ENCODE measurements at regions not wholly inside any gene's neighbourhood (a gene's known extent, or its start where the extent isn't known, plus 50 kb on each side); places are given as distances from the start of the nearest gene placed in this dataset.

DNA sequence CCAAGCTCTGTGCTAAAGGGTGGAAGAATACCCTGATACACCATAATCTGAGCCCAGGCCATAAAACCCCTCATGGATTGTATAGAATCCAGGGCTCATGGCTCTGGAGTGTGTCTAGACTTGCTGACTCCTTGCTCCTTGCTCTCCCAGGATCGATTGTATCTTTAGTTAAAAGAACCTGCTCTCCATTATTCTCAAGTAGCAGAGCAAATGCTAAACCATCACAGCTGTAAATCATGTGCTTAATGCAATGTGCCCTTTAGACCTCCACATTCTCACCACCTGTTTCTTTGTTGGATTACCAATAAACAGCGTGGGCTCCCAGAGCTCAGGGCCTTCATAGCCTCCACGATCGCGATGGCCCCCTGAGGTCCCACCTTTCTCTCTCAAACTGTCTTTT lies 411.6 kb upstream of the FBXO33 start:
- Mint-ChIP-seq H3K4me1 (no peaks in the 10 kb centered on the region), H3K27ac (peak overlapping the region in 1 of 7 donors; percentile 43), H3K4me3 (no peak overlapping the region), H3K36me3 (no peaks in the 10 kb centered on the region), H3K27me3 (no peaks in the 10 kb centered on the region), H3K9me3 (peaks cover 0 to 5% (median under 1%) of the 10 kb centered on the region in 8 donors)
- Histone ChIP-seq H3K9me3 (ENCODE audit: control insufficient read depth in 1 of 2, low read length in 2 of 2) (no peaks in the 10 kb centered on the region), H3K27me3 (ENCODE audit: insufficient read depth, low read length) (no peaks in the 10 kb centered on the region), H3K4me1 (ENCODE audit: insufficient read depth, low read length) (no peaks in the 10 kb centered on the region), H3K27ac (ENCODE audit: low read depth, low read length) (no peak overlapping the region), H3K36me3 (ENCODE audit: insufficient read depth, low read length) (no peaks in the 10 kb centered on the region), H3K4me3 (ENCODE audit: low read length in 2 of 2) (no peak overlapping the region)
- intact Hi-C loops (cut with micrococcal nuclease) = no loop called here
- CTCF ChIA-PET (ENCODE audit: partially characterized antibody) = no interaction called here
- POLR2A ChIA-PET (ENCODE audit: partially characterized antibody) = no interaction called here
- no peak for DNase-seq

DNA sequence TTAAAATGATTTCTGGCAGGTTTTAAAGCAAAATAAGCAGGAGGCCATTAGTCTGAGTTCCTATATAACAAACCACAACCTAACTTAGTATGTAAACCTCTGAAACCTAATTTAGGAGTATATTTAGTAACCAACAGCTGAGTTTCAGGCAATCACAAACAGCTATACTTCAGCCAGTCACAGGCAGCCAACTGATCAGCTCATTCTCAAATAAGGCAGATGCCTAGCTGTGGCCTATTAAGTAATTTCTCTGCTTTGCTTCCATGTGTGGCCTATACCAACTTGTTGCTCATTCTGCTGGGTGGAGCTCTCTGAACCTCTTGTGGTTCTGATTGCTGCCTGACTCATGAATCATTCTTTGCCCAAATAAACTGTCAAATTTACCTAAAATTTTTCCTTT lies 408.9 kb upstream of the FBXO33 start:
- ChIA-PET POLR2A (ENCODE audit: partially characterized antibody) (no interaction called here), CTCF (ENCODE audit: partially characterized antibody) (no interaction called here)
- Mint-ChIP-seq H3K4me3 (no peak overlapping the region), H3K27ac (no peak overlapping the region), H3K9me3 (peaks cover 0 to 5% (median 0%) of the 10 kb centered on the region in 8 donors), H3K36me3 (no peaks in the 10 kb centered on the region), H3K27me3 (no peaks in the 10 kb centered on the region), H3K4me1 (no peaks in the 10 kb centered on the region)
- Histone ChIP-seq H3K27me3 (ENCODE audit: insufficient read depth, low read length) (no peaks in the 10 kb centered on the region), H3K4me3 (ENCODE audit: low read length in 2 of 2) (no peak overlapping the region), H3K36me3 (ENCODE audit: insufficient read depth, low read length) (no peaks in the 10 kb centered on the region), H3K9me3 (ENCODE audit: control insufficient read depth in 1 of 2, low read length in 2 of 2) (no peaks in the 10 kb centered on the region), H3K27ac (ENCODE audit: low read depth, low read length) (no peak overlapping the region), H3K4me1 (ENCODE audit: insufficient read depth, low read length) (no peaks in the 10 kb centered on the region)
- intact Hi-C loops (cut with micrococcal nuclease) = no loop called here
- no peak for DNase-seq

DNA sequence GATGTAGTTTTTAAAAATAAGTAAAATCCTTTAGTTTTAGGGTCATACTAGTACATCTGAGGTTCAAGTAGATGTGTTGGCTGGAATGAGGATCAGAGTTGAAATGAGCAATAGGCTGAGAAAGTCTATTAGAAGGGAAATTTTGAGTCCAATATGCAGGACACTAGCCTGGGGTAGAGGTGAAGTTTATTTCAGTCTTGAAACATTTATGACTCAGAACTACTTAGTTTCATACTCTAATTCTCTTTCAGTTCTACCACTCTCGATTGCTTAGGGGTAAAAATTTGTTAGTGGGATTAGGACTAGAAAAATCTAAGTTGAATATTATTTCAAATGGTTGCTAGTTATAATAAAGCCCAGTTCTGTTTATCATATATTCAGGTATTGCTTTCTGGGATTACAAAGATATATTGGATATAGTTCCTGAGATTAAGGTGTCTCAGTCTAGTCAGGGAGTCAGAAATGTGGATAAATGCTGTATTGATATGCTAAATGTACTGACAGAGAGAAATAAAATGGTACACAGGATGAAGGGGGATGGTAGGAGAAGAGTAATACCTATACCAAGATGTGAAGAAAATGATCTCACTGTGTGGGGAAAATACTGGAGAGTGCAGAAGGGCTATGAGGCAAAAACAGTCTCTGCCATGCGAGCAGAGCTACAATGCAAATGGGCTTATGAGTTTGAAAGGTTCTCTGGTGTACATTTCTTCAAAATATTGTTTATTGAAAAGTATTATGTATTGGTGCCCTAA lies 395.8 kb upstream of the FBXO33 start:
- peaks cover 0 to 3% of the 10 kb centered on the region in 2 donors for H3K36me3 Mint-ChIP-seq
- no peaks in the 10 kb centered on the region for H3K4me1 ChIP-seq (ENCODE audit: insufficient read depth, low read length)

DNA sequence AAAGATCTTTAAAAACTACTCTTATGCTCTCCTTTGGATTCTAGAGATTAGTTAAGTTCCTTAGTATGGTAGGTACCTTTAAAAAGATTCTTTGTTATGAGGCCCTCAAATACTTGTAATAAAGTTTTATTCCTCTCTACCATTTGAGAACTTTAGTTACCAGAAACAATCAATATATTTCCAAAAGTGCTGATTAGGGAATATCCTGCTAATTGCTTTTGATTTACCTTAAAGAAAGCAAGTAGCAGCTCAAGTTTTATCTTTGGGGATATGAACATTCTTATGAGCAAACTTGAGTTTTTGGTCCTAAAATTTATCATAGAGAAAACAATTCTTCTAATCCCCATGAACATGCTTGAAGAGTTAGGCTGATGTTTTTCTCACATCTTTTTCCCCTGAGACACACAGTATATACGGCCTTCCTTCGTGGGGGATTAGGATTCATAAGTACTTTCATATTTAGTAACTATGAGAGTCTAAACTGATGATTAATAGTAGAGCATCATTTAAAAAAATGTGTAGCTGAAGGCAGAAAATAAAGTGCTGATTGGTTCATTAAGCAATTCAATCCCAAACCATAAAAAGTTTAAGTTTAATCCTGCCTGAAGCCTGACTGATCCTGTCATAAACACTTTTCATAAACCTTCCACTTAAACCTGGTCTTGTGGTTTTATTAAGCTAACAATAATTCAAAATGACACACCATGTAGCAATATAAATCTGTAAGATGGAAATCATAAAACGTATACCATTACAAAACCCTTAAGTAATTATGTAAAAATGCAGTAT lies 380.5 kb upstream of the FBXO33 start:
- CTCF ChIA-PET (ENCODE audit: partially characterized antibody) = no interaction called here
- no peak for DNase-seq
- Histone ChIP-seq H3K27me3 (ENCODE audit: insufficient read depth, low read length) (no peaks in the 10 kb centered on the region), H3K36me3 (ENCODE audit: insufficient read depth, low read length) (no peaks in the 10 kb centered on the region), H3K4me1 (ENCODE audit: insufficient read depth, low read length) (no peaks in the 10 kb centered on the region), H3K27ac (ENCODE audit: low read depth, low read length) (no peak overlapping the region), H3K4me3 (ENCODE audit: low read length in 2 of 2) (no peak overlapping the region), H3K9me3 (ENCODE audit: control insufficient read depth in 1 of 2, low read length in 2 of 2) (no peaks in the 10 kb centered on the region)
- H3K27me3 Mint-ChIP-seq = no peaks in the 10 kb centered on the region
- H3K9me3 Mint-ChIP-seq = peaks cover 0 to 2% (median 0%) of the 10 kb centered on the region in 8 donors
- intact Hi-C loops (cut with micrococcal nuclease) = no loop called here
- POLR2A ChIA-PET (ENCODE audit: partially characterized antibody) = no interaction called here
- no peaks in the 10 kb centered on the region for H3K4me1 Mint-ChIP-seq
- no peaks in the 10 kb centered on the region for H3K36me3 Mint-ChIP-seq
- H3K4me3 Mint-ChIP-seq = no peak overlapping the region
- no peak overlapping the region for H3K27ac Mint-ChIP-seq

More for the DNA sequence above, 395.8 kb upstream of the FBXO33 start:
- H3K27me3 ChIP-seq (ENCODE audit: insufficient read depth, low read length) = no peaks in the 10 kb centered on the region
- ChIA-PET CTCF (ENCODE audit: partially characterized antibody) (no interaction called here), POLR2A (ENCODE audit: partially characterized antibody) (no interaction called here)
- Mint-ChIP-seq H3K4me3 (no peak overlapping the region), H3K27me3 (no peaks in the 10 kb centered on the region), H3K27ac (no peak overlapping the region), H3K4me1 (no peaks in the 10 kb centered on the region), H3K9me3 (peaks cover 0 to 14% (median 5%) of the 10 kb centered on the region in 8 donors)
- H3K27ac ChIP-seq (ENCODE audit: low read depth, low read length) = no peak overlapping the region
- DNase-seq = no peak
- intact Hi-C loops (cut with micrococcal nuclease) = no loop called here
- H3K4me3 ChIP-seq (ENCODE audit: low read length in 2 of 2) = no peak overlapping the region
- H3K9me3 ChIP-seq (ENCODE audit: control insufficient read depth in 1 of 2, low read length in 2 of 2) = no peaks in the 10 kb centered on the region
- no peaks in the 10 kb centered on the region for H3K36me3 ChIP-seq (ENCODE audit: insufficient read depth, low read length)

DNA sequence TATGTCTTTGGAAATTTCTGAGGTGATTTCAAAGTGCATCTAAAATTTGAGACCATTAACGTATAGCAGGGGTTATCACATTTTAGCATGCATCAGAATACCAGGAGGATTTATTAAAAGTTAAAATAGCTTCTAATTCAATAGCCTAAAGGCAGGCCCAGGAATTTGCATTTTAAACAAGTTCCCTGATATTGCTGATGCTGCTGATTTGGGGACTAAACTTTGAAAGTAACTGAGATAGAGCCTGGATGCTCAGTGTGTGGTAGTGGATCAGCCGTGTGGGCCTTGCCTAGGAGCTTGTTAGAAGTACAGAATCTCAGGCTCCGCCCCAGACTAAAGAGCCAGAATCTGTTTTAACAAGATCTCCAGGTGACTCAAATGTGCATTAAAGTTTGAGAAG lies 375.0 kb upstream of the FBXO33 start:
- H3K9me3 ChIP-seq (ENCODE audit: control insufficient read depth in 1 of 2, low read length in 2 of 2) = no peaks in the 10 kb centered on the region
- CTCF ChIA-PET (ENCODE audit: partially characterized antibody) = no interaction called here
- H3K36me3 ChIP-seq (ENCODE audit: insufficient read depth, low read length) = no peaks in the 10 kb centered on the region
- no peaks in the 10 kb centered on the region for H3K4me1 ChIP-seq (ENCODE audit: insufficient read depth, low read length)
- Mint-ChIP-seq H3K27ac (no peak overlapping the region), H3K4me3 (no peak overlapping the region), H3K4me1 (no peaks in the 10 kb centered on the region), H3K9me3 (peaks cover 0 to 5% (median 0%) of the 10 kb centered on the region in 8 donors), H3K27me3 (peaks cover 0 to 1% of the 10 kb centered on the region in 2 donors), H3K36me3 (no peaks in the 10 kb centered on the region)
- no peak overlapping the region for H3K27ac ChIP-seq (ENCODE audit: low read depth, low read length)
- no peak overlapping the region for H3K4me3 ChIP-seq (ENCODE audit: low read length in 2 of 2)
- no peaks in the 10 kb centered on the region for H3K27me3 ChIP-seq (ENCODE audit: insufficient read depth, low read length)
- intact Hi-C loops (cut with micrococcal nuclease) = no loop called here
- no peak for DNase-seq
- POLR2A ChIA-PET (ENCODE audit: partially characterized antibody) = no interaction called here

DNA sequence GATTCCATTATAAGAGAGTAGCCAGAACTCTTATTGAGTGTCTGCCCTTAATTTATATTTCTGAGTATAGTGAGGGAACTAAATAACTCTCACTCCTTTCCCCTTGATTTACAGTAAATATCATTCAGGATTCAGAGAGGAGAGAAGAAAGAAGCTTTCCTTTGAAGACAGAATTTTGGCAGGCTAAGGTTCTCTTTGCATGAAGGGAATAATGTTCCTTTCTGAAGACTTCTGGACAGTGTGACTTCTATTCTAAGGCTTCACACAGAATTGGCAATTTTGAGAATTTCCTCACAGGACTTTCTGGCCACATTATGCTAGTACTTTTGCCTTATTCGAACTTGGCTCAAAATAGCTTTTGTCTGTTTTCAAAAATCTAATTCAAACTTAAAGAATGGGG lies 352.2 kb upstream of the FBXO33 start:
- no peaks in the 10 kb centered on the region for H3K4me1 Mint-ChIP-seq
- ChIA-PET POLR2A (ENCODE audit: partially characterized antibody) (no interaction called here), CTCF (ENCODE audit: partially characterized antibody) (no interaction called here)
- H3K36me3 ChIP-seq (ENCODE audit: insufficient read depth, low read length) = no peaks in the 10 kb centered on the region
- no peaks in the 10 kb centered on the region for H3K27me3 ChIP-seq (ENCODE audit: insufficient read depth, low read length)
- no peaks in the 10 kb centered on the region for H3K36me3 Mint-ChIP-seq
- H3K4me3 ChIP-seq (ENCODE audit: low read length in 2 of 2) = no peak overlapping the region
- H3K27ac Mint-ChIP-seq = no peak overlapping the region
- no peak for DNase-seq
- H3K9me3 Mint-ChIP-seq = peaks cover 0 to 17% (median 2%) of the 10 kb centered on the region in 8 donors
- no peaks in the 10 kb centered on the region for H3K4me1 ChIP-seq (ENCODE audit: insufficient read depth, low read length)
- no peak overlapping the region for H3K4me3 Mint-ChIP-seq
- H3K9me3 ChIP-seq (ENCODE audit: control insufficient read depth in 1 of 2, low read length in 2 of 2) = no peaks in the 10 kb centered on the region
- H3K27me3 Mint-ChIP-seq = no peaks in the 10 kb centered on the region
- intact Hi-C loops (cut with micrococcal nuclease) = no loop called here
- H3K27ac ChIP-seq (ENCODE audit: low read depth, low read length) = no peak overlapping the region

DNA sequence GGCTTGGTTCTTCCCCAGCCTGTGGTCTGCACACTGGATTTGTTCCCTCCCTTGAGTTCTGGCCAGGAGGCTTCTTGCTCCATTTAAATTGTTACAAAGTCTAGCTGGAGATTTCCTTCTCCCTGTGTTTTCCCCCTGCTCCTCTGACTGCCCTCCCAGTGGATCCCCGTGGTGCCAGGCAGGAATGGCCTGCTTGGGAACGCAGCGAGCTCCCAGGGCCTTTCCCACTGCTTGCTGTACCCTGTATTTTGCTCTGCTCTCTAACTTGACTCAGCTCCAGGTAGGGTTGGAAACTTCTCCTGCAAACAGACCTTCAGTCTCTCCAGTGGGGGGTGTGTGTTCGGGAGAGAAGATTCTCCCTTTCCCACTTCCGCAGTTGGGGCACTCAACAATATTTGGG lies 349.2 kb upstream of the FBXO33 start:
- Histone ChIP-seq H3K9me3 (ENCODE audit: control insufficient read depth in 1 of 2, low read length in 2 of 2) (no peaks in the 10 kb centered on the region), H3K36me3 (ENCODE audit: insufficient read depth, low read length) (no peaks in the 10 kb centered on the region), H3K27me3 (ENCODE audit: insufficient read depth, low read length) (no peaks in the 10 kb centered on the region), H3K27ac (ENCODE audit: low read depth, low read length) (no peak overlapping the region), H3K4me3 (ENCODE audit: low read length in 2 of 2) (no peak overlapping the region), H3K4me1 (ENCODE audit: insufficient read depth, low read length) (no peaks in the 10 kb centered on the region)
- no peak overlapping the region for H3K4me3 Mint-ChIP-seq
- no peak for DNase-seq
- POLR2A ChIA-PET (ENCODE audit: partially characterized antibody) = no interaction called here
- CTCF ChIA-PET (ENCODE audit: partially characterized antibody) = no interaction called here
- H3K4me1 Mint-ChIP-seq = no peaks in the 10 kb centered on the region
- no peaks in the 10 kb centered on the region for H3K36me3 Mint-ChIP-seq
- H3K27ac Mint-ChIP-seq = no peak overlapping the region
- H3K27me3 Mint-ChIP-seq = no peaks in the 10 kb centered on the region
- intact Hi-C loops (cut with micrococcal nuclease) = no loop called here
- peaks cover 0 to 21% (median 6%) of the 10 kb centered on the region in 8 donors for H3K9me3 Mint-ChIP-seq

Data from CD4-positive, alpha-beta memory T cell (primary cell).